ENCODE measurements at regions not wholly inside any gene's neighbourhood (a gene's known extent, or its start where the extent isn't known, plus 50 kb on each side); places are given as distances from the start of the nearest gene placed in this dataset.

DNA sequence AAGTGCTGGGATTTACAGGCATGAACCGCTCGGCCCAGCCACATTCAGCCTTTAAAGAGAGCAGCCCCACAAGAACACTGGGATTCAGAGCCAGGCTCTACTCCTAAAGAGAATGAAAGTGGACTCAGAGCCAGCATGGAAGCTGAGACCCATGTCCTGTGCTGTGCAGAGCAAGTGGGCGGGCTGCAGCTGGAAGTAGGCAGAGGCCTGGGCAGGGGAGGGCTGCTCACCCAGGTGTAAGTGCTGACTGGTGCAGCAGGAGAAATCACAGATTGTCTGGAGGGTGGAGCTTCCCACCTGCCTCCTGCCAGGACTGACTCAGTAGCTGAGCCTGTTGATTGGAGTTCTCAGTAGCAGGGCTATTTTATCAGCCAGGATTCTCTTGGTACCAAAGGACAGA, 178.7 kb downstream of the KATNIP start:
- TF ChIP-seq GABPA (tag; conservative IDR thresholded peaks at IDR 0.05; ENCODE audit: low read depth): no peak
- TF ChIP-seq HOMEZ (CRISPR knock-in tag; IDR thresholded peaks at IDR 0.05): no peak
- TF ChIP-seq CTCF (IDR thresholded peaks at IDR 0.05 in 2 of 3, conservative IDR thresholded peaks at IDR 0.05 in 1 of 3; ENCODE audit: insufficient read depth in 2 of 3, low read depth in 1 of 3, low read length in 3 of 3): no peak
